ENCODE measurements at regions not wholly inside any gene's neighbourhood (a gene's known extent, or its start where the extent isn't known, plus 50 kb on each side); places are given as distances from the start of the nearest gene placed in this dataset.

GRCh38 chr3:106428565-106428994 is 559.8 kb upstream of the CBLB start:
- H3K27me3 ChIP-seq (ENCODE audit: low read depth), result no peaks in the 10 kb centered on the region
- H3K27ac ChIP-seq, result no peak overlapping the region
- intact Hi-C loops (cut with DNase I), result no loop called here
- no peaks in the 10 kb centered on the region for H3K9me3 ChIP-seq
- H3K4me1 ChIP-seq, result no peaks in the 10 kb centered on the region
- DNase-seq (no peak), ATAC-seq (peak; percentile 46 to 53)
- H3K4me3 ChIP-seq, result no peak overlapping the region
- no peak for TF ChIP-seq CTCF (IDR thresholded peaks at IDR 0.05)
- H3K36me3 ChIP-seq, result no peaks in the 10 kb centered on the region

- H3K9me3 ChIP-seq, result no peaks in the 10 kb centered on the region
- ATAC-seq, result no peak
These were observed 562.9 kb upstream of the CBLB start for GRCh38 chr3:106431721-106432120.

GRCh38 chr3:106435899-106436453 is 567.2 kb upstream of the CBLB start:
- H3K9me3 ChIP-seq, result no peaks in the 10 kb centered on the region
- no peak for TF ChIP-seq CTCF (IDR thresholded peaks at IDR 0.05)
- no peaks in the 10 kb centered on the region for H3K4me1 ChIP-seq
- no peak overlapping the region for H3K27ac ChIP-seq
- DNase-seq (no peak), ATAC-seq (no peak)
- no peaks in the 10 kb centered on the region for H3K27me3 ChIP-seq (ENCODE audit: low read depth)
- H3K4me3 ChIP-seq, result no peak overlapping the region
- no peaks in the 10 kb centered on the region for H3K36me3 ChIP-seq
- intact Hi-C loops (cut with DNase I), result no loop called here

More at GRCh38 chr3:106431721-106432120, 562.9 kb upstream of the CBLB start:
- Histone ChIP-seq H3K27ac (no peak overlapping the region), H3K4me1 (no peaks in the 10 kb centered on the region), H3K27me3 (ENCODE audit: low read depth) (no peaks in the 10 kb centered on the region), H3K4me3 (no peak overlapping the region), H3K36me3 (no peaks in the 10 kb centered on the region)
- no peak for DNase-seq
- TF ChIP-seq CTCF (IDR thresholded peaks at IDR 0.05), result no peak
- intact Hi-C loops (cut with DNase I), result no loop called here

DNA sequence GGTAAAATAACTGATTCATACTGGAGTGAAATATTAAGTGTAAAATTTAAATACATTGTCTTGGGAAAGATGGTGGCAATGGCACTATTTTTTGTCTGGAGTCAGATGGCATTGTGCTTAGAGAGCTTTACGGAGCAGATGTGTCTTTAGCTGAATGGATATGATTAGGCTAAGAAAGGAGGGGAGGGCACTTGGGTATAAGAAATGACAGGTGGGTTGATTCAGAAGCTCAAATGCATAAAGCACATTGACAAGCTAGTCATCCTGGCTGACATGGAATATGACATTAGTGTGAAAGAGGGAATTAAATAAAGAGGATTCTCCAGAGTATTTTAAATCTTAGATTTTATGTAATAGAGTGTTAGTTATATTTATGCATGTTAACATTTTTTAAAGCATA is 570.1 kb upstream of the CBLB start:
- H3K4me1 ChIP-seq, result no peaks in the 10 kb centered on the region
- no peak overlapping the region for H3K4me3 ChIP-seq
- no peaks in the 10 kb centered on the region for H3K36me3 ChIP-seq
- ATAC-seq (no peak), DNase-seq (no peak)
- H3K27me3 ChIP-seq (ENCODE audit: low read depth), result no peaks in the 10 kb centered on the region
- no peak for TF ChIP-seq CTCF (IDR thresholded peaks at IDR 0.05)
- no peaks in the 10 kb centered on the region for H3K9me3 ChIP-seq
- H3K27ac ChIP-seq, result no peak overlapping the region
- intact Hi-C loops (cut with DNase I), result no loop called here

GRCh38 chr3:106440672-106441071 is 571.9 kb upstream of the CBLB start:
- no peak overlapping the region for H3K4me3 ChIP-seq
- no peaks in the 10 kb centered on the region for H3K9me3 ChIP-seq
- TF ChIP-seq CTCF (IDR thresholded peaks at IDR 0.05), result no peak
- DNase-seq (no peak), ATAC-seq (no peak)
- no peaks in the 10 kb centered on the region for H3K4me1 ChIP-seq
- intact Hi-C loops (cut with DNase I), result no loop called here
- no peaks in the 10 kb centered on the region for H3K27me3 ChIP-seq (ENCODE audit: low read depth)
- H3K36me3 ChIP-seq, result no peaks in the 10 kb centered on the region
- no peak overlapping the region for H3K27ac ChIP-seq

DNA sequence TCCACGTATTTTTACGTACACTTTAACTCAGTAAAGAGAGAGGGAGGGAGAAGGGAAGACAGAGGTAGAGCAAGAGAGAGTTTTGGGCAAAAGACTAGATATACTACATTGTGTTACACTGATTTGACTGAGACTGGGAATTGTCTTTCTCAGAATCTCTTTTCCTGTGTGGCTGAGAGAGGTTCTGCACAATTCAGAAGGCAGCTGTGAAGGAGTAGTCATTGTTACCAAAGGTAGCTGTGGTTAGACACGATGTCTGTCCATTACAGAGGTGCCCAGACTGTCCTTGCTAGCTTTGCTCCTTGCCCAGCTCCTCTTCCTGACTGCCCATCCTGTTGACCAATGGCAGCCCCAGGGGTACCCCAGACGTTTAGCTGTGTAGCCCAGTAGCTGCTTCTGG is 577.5 kb upstream of the CBLB start:
- no peaks in the 10 kb centered on the region for H3K27me3 ChIP-seq (ENCODE audit: low read depth)
- H3K9me3 ChIP-seq, result no peaks in the 10 kb centered on the region
- H3K4me1 ChIP-seq, result no peaks in the 10 kb centered on the region
- no peak for DNase-seq
- H3K4me3 ChIP-seq, result no peak overlapping the region
- no peak for TF ChIP-seq CTCF (IDR thresholded peaks at IDR 0.05)
- ATAC-seq, result no peak
- intact Hi-C loops (cut with DNase I), result no loop called here
- H3K27ac ChIP-seq, result no peak overlapping the region
- H3K36me3 ChIP-seq, result no peaks in the 10 kb centered on the region

All from lower lobe of right lung (tissue), 2 donors.